ENCODE measurements at regions not wholly inside any gene's neighbourhood (a gene's known extent, or its start where the extent isn't known, plus 50 kb on each side); places are given as distances from the start of the nearest gene placed in this dataset.

- TF ChIP-seq ZNF687 (IDR thresholded peaks at IDR 0.05), result no peak
- TF ChIP-seq NRF1 (conservative IDR thresholded peaks at IDR 0.05; ENCODE audit: low read depth, low read length), result no peak
- TF ChIP-seq IRF4 (IDR thresholded peaks at IDR 0.05; ENCODE audit: low read depth, low read length), result no peak
Measured at GRCh38 chr2:217703999-217704398, 298.8 kb downstream of the TNS1 start (continued).

GRCh38 chr2:217703102-217703501, 299.7 kb downstream of the TNS1 start:
- no peaks in the 10 kb centered on the region for H3K36me3 ChIP-seq (ENCODE audit: control insufficient read depth in 2 of 2, insufficient read depth in 2 of 2, low read length in 1 of 2)
- H3K9me3 ChIP-seq (replicated peaks; ENCODE audit: control insufficient read depth, insufficient read depth, low read length), result no peaks in the 10 kb centered on the region
- in situ Hi-C loops (cut with MboI), result no loop called here
- WGBS (ENCODE audit: insufficient coverage, insufficient replicate concordance, low lambda C conversion rate, missing lambda C conversion rate), result 6% methylated on average over 5 of the region's 5 CpGs
- no peaks in the 10 kb centered on the region for H3K4me1 ChIP-seq (ENCODE audit: control insufficient read depth, insufficient read depth, low read length)
- intact Hi-C loops (cut with micrococcal nuclease; ENCODE audit: unreplicated experiment), result no loop called here
- H3K9ac ChIP-seq (ENCODE audit: control insufficient read depth, insufficient read depth, low read length), result no peak overlapping the region
- H4K20me1 ChIP-seq (ENCODE audit: control insufficient read depth, insufficient read depth), result no peaks in the 10 kb centered on the region
- SMC1A ChIA-PET (ENCODE audit: uncharacterized antibody, unreplicated experiment), result interaction anchor here (1.5 kb wide), 1 partner anchor 10 kb away, joined by 3 read pairs; no protein-coding TSS in a partner anchor
- H3K27ac ChIP-seq (ENCODE audit: control insufficient read depth, insufficient read depth), result no peak overlapping the region
- RAD21 ChIA-PET (ENCODE audit: unreplicated experiment), result no interaction called here
- no peak for TF ChIP-seq SUZ12 (IDR thresholded peaks at IDR 0.05; ENCODE audit: unreplicated experiment)
- TF ChIP-seq ZBTB33 (IDR thresholded peaks at IDR 0.05), result no peak
- TF ChIP-seq NFYB (IDR thresholded peaks at IDR 0.05; ENCODE audit: insufficient read depth, low read depth, low read length), result no peak
- FAIRE-seq, result no peak
- no peak for ATAC-seq
- H2AFZ ChIP-seq (ENCODE audit: control insufficient read depth, low read depth, low read length), result no peak overlapping the region
- no TSS peak for BruUV-seq (replicated peaks)
- DNase-seq (ENCODE audit: low read depth, low spot score), result no peak
- H3K4me3 ChIP-seq, result no peak overlapping the region
- CTCF ChIA-PET, result interaction anchor here (0.8 to 1.4 kb wide), 2 partner anchors 10 to 52 kb away, joined by 3 read pairs; no protein-coding TSS in a partner anchor
- no peaks in the 10 kb centered on the region for H3K79me2 ChIP-seq (ENCODE audit: control insufficient read depth, insufficient read depth, low read length)
- no peak overlapping the region for H3K4me2 ChIP-seq (ENCODE audit: control insufficient read depth, insufficient read depth)
- peaks cover 0 to 9% of the 10 kb centered on the region in 2 experiments; a peak in 3 of 4 replicates for H3K27me3 ChIP-seq (replicated peaks in 1 of 2; ENCODE audit: control insufficient read depth in 2 of 2, insufficient read depth in 2 of 2, low read length in 1 of 2)
- POLR2A ChIA-PET, result no interaction called here

All from GM12878 (cell line).